Sigmoid colon (tissue), 4 donors: ENCODE measurements at regions not wholly inside any gene's neighbourhood (a gene's known extent, or its start where the extent isn't known, plus 50 kb on each side); places are given as distances from the start of the nearest gene placed in this dataset.

Experiments used
- POLR2AphosphoS5 ChIP-seq, 4 donors: sonication (generic); formaldehyde crosslinking; IDR thresholded peaks; one replicate each; pipeline ENCODE4 v1.6.1; 2017; ENCODE audit warnings: antibody characterized with exemption in 4 of 4
- TF ChIP-seq, protein P1 (sequence below), 4 experiments: fragments of 450-650 bp in 3 of 4; fragments of 200-600 bp in 1 of 4; IDR thresholded peaks; one replicate each; pipeline ENCODE4 v1.5.1; 2016 to 2019; ENCODE audit warnings: antibody characterized with exemption in 4 of 4, mild to moderate bottlenecking in 3 of 4, moderate library complexity in 2 of 4

DNA sequence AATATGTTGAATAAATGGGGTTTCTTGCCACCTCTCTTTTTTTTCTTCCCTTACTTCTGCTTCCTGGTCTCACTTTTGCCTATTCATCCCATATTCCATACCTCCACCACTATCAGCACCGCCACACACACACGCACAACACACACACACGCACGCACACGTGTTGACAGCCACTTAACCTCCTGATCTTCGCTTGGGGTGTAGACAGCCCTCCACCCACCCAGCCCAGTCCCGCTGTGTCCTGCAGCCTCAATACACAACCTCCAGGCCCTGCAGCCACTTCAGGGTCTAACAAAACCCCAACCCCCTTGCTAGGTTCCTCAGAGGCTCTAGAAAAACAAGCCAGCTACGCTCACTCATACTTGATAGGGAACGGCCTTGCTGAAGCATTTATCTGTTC lies 72.3 kb downstream of the LINC00237 start:
- TF ChIP-seq, protein P1, sequence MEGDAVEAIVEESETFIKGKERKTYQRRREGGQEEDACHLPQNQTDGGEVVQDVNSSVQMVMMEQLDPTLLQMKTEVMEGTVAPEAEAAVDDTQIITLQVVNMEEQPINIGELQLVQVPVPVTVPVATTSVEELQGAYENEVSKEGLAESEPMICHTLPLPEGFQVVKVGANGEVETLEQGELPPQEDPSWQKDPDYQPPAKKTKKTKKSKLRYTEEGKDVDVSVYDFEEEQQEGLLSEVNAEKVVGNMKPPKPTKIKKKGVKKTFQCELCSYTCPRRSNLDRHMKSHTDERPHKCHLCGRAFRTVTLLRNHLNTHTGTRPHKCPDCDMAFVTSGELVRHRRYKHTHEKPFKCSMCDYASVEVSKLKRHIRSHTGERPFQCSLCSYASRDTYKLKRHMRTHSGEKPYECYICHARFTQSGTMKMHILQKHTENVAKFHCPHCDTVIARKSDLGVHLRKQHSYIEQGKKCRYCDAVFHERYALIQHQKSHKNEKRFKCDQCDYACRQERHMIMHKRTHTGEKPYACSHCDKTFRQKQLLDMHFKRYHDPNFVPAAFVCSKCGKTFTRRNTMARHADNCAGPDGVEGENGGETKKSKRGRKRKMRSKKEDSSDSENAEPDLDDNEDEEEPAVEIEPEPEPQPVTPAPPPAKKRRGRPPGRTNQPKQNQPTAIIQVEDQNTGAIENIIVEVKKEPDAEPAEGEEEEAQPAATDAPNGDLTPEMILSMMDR (IDR thresholded peaks at IDR 0.05): no peak
- TF ChIP-seq POLR2AphosphoS5 (IDR thresholded peaks at IDR 0.05): no peak
